GM12892 (cell line): ENCODE measurements at regions not wholly inside any gene's neighbourhood (a gene's known extent, or its start where the extent isn't known, plus 50 kb on each side); places are given as distances from the start of the nearest gene placed in this dataset.

Experiments used
- POLR2A ChIP-seq: IDR thresholded peaks from 2 replicates; pipeline ENCODE4 v1.6.1; 2011; ENCODE audit warnings: low read depth, low read length, control low read depth
- POLR2AphosphoS5 ChIP-seq: IDR thresholded peaks from 2 replicates; pipeline ENCODE4 v1.6.1; 2011; ENCODE audit warnings: low read depth, low read length, control low read depth

DNA sequence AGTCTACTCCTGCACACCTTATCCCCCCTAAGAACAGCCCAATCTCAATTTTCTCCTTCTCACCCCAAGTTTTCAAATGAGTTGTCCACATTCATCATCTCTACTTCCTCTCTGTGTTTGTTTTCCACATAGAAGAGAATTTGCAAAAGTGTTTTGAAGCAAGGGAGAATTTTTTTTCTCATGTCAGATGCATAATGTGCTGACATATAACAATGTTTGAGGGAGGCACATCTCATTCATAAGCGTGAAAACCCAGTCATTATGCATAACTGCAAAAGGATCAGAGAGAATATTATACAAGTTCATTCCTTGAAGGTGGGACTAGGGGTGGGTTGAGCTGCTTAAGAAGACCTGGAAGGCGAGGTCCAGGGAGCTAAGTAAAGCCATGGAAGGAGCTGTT lies 80.8 kb upstream of the SLC1A4 start:
- TF ChIP-seq POLR2A (no peak), POLR2AphosphoS5 (no peak)
